HG03378 (cell line): ENCODE measurements at regions not wholly inside any gene's neighbourhood (a gene's known extent, or its start where the extent isn't known, plus 50 kb on each side); places are given as distances from the start of the nearest gene placed in this dataset.
A peak's percentile ranks its signal among the peaks of the same experiment; 100 is the strongest.
"Not testable (repeated sequence)": the region's sequence is repeated elsewhere in the genome, so short reads cannot be mapped to it uniquely, and the experiment has no call there.

Source experiments
- ATAC-seq: cut with Tn5 transposase; IDR thresholded peaks from one replicate; pipeline ENCODE4 v1.9.1; 2021; ENCODE audit warnings: mild to moderate bottlenecking, moderate library complexity; ENCODE audit not compliant: unreplicated experiment

DNA sequence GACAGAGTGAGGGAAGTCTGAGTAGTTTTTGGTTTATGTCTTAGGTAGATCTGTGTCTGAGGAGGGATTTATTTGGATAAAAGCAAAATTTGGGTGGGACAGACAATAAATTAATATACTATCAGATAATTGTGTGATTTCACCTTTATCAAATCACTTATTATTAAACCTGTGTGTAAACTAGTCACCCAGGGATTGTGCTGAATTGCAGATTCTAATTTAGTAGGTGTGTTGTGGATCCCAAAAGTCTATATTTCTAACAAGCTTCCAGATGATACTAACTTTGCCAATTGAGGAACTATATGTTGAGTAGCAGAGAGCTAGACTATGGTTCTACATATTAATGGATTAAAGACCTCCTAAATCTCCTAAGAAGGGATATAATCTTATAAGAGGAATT, 978.5 kb upstream of the FBXO33 start:
- no peak for ATAC-seq

DNA sequence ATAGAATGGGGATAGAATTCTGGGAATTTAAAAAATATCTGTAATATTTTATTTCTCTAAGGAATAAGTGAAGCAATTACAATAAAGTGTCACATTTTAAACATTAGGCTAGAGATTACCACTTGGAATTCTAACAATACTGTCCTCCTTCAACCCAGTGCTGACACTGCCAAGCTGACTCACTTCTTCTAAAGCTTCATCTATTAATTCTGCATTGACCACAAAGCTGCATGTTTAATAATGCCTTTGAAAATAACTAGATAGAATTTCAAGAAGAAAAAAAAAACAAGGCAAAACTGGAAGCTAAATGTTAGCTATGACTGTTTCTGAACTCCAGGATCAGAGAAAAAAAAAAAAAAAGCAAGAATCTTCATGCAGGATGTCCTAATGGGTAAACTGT, 970.7 kb upstream of the FBXO33 start:
- ATAC-seq, result no peak

DNA sequence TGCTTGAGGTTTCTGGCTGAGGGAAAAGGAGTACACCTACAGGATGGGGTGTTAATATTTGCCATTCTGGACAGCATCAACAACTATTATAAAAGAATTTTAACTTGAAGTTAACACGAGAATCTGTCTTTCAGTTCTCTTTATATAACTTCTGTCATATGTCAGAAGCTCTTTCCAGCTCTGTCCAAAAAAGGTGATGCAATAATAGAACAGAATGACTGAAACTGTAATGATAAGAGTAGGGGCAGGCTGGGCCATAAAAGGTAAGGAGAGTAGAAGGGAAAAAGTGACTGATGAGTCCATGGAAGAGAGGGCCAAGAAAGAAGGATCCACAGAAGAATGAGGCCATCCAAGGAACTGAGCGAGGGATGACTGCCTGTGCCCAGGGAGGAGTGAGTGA, 966.7 kb upstream of the FBXO33 start:
- ATAC-seq, result no peak

DNA sequence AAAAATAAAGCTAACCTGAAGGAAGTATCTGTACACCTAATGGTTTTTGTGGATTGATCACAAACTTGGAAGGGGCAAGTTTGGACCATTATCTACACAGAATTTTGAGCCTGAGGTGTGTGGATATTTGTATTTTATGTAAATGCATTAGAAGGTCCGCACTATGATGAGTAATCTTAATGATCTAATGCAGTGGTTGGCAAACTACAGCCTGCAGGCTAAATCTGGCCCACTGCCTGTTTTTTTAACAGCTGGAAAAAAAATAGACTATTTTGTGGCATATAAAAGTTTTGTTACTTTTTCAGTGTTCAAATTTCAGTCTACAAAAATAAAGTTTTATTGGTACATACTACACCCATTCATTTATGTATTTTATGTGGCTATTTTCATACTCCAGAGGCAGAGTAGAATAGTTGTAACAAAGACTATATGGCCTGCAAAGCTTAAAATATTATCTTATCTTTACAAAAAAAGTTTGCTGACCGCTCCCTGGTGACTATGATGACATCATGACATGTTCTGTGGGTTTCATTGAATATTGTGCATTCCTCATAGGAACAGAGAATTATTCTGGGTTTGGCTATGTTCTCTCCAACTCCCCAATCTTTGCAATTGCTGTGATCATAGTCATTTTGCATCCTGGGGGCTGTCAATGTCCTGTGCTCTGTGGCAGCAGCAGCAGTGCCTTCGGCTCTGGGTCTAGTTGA, 962.6 kb upstream of the FBXO33 start:
- no peak for ATAC-seq

DNA sequence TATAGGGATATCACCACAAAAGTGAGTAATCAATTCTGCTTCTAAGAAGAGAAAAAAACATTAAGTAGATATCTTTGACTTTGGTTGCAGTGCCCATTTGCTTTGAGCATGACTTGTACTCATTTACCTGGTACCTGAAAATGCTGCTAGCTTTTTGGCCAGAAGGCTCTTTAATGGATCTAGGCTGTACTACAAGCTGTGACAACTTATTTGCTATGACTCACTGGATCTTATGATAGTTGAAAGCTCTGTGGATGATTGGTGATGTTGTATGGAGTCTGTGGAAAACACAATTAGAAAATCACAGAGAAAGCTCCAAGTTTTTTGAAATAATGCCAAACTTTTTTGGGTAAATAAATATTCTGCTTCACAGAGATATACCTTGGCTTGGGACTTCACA, 960.9 kb upstream of the FBXO33 start:
- ATAC-seq, result no peak

DNA sequence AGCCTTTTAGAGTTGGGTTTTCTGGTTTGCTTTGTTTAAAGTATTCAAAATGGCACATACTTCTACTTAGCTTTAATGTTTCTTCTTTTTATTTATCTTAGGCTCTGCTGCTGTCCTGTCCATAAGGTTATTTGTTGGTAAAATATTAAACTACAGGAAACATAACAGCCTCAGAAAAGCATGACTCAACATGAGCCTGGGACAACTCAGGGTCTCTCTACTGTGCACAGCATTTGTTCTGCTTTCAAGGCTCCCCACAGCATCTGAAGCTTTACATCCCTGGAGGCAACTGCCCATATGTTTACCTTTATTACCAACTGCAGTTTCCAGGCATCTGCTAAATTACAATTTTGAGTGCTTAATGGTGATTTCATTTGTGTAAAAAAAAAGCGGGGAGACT, 954.2 kb upstream of the FBXO33 start:
- ATAC-seq, result peak; percentile 68

DNA sequence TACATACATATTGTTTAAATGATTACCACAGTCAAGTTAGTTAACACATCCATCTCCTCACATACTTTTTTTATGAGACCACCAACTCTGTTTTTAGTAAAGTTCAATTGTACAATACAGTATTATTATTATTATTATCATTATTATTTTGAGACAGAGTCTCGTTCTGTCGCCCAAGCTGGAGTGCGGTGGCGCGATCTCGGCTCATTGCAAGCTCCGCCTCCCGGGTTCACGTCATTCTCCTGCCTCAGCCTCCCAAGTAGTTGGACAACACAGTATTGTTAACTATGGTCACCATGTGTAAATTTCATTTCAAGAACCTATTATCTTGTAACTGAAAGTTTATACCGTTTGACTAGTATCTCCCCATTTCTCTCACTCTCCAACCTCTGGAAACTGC, 942.0 kb upstream of the FBXO33 start:
- no peak for ATAC-seq

DNA sequence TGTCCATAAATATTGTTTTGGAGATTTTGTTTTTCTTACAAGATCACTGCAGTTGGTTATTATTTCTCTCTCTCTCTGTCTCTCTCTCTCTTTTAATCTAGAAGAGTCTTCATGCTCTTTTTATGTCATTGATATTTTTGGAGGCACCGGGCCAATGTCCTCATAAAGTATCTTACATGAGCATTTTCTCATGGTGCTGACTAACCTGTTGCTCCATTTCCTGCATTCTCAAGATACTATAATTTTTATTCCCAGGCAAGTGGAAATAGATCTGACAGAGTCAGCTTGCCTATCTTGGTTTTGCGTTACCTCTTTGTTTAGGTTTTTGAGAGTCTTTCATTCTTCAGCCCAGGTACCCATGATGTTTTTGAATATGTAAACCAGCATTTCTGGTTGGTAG, 938.8 kb upstream of the FBXO33 start:
- ATAC-seq, result no peak

DNA sequence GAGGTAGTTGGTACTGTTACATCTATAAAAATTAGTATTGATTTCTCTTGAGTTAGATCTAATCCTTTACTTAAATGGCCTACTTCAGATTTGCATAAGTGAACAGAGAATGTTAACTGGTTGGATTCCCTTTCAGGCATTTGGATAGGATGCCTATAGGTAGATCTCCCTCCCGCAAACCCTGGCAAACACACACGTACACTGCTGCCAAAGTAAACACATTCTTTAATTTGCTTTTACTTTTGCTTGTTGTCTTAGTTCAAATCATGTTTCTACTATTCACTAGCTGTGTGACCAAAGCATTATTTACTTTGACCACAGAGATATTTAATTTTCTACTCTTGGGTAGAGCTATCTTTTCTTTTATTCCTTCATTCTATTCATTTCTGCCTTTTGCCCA, 936.1 kb upstream of the FBXO33 start:
- no peak for ATAC-seq

DNA sequence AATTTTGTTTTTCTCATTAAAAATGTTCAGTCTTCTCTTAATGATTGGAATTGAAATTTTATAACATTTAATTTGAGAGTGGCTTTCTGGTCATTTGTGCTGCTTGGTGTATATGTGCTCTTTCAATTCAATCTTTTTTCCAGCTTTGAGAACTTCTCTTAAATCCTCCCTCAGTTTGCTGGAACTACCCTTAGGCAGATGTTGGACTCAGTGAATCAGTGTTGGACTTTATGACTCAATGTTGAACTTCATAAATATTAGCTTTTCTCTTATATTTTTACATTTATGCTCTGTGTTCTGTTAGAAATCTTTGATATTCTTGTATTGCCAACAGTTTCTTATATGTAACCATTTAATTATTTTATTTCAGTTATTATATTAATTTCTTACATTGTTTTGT, 935.5 kb upstream of the FBXO33 start:
- ATAC-seq, result no peak

DNA sequence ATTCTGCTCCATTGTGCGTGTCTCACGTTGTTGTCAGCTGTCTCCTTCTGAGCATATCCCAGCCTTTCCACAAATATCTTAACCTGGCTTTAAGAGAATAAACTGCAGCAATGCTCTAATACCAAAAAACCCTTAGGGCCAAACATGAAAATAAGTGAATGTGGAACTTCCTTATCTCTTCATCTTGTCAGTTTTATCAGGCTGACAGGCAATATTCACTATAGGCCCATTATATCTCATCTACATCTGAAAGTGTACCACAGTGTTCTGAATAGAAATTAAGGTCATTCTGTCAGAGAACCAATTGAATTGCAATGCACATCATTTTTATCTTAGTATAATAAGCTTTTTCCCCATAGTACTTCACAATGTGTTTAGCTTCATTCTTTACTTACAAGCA, 933.1 kb upstream of the FBXO33 start:
- ATAC-seq, result no peak

DNA sequence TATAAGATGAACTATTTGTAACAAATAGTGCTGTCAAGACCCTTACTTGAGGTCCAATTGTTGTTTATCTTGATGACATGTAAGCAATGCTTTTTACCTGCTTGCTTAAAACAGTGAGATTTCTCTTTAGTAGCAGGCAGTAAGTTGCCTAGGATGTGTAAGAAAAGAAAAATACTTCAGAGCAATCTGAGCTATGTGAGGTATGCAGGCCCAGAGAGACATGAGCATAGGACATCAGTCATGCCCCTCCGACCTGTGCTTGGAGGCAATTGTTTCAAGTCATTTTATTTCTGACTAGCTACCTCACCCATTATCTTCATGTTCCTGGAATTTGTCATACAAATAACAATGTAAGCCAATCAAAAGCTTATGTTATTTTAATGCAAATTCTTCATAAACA, 930.6 kb upstream of the FBXO33 start:
- ATAC-seq, result no peak

DNA sequence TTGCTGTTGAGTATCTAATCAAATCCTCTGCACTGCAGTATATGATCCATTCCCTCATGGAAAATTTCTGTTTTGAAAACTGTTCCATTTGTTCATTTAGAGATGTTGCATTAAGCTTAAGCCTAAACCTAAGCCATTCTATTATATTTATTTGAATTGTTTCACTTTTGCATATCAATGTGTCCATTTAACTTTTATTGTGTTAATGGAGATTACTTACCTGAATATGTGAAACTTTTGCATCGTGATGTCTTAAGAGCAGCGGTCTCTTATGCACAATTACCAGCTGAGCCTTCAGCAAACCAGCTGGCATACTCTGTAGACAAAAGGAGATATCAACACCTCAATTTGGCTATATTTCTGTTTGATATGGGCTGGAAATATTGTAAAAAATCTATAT, 922.5 kb upstream of the FBXO33 start:
- ATAC-seq, result no peak

DNA sequence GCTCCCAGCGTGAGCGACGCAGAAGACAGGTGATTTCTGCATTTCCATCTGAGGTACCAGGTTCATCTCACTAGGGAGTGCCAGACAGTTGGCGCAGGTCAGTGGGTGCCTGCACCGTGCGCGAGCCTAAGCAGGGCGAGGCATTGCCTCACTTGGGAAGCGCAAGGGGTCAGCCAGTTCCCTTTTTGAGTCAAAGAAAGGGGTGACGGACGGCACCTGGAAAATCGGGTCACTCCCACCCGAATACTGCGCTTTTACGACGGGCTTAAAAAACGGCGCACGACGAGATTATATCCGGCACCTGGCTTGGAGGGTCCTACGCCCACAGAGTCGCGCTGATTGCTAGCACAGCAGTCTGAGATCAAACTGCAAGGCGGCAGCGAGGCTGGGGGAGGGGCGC, 915.9 kb upstream of the FBXO33 start:
- not testable (repeated sequence) for ATAC-seq

DNA sequence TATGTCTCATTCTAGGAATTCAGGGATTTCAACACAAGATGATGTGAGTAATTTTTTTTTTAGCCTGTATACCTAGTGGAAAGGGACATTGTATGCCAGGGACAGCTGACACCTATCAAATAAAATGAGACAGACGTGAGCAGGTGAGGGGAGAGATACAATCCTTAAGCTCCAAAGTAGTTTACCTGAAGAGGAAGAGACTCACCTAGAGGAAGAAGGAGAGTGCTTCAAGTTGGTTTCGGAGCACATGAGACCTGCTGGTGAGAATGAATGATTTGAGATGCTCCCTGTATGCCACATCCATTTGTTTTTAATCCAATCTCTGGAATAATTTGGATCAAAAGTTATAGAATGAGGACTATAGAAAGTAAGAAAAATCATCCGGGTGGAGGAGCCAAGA, 915.4 kb upstream of the FBXO33 start:
- ATAC-seq, result no peak

DNA sequence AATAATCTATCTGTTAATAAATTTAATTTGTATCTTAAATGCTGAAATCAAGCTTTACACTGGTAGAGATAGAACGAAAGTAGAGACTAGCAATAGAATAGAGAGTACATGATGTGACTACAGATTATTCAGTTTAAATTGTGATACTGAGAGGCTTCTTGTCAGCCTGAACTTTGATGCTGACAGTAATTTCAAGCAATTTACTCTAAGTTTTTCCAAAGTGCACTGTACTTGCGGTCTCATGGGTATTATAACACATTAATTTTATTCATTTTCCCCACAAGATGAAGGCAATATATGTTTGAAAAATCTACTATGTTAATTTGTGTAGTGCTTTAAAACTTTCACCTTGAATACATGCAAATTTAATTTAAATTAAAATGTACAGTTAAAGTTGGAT, 914.0 kb upstream of the FBXO33 start:
- no peak for ATAC-seq

DNA sequence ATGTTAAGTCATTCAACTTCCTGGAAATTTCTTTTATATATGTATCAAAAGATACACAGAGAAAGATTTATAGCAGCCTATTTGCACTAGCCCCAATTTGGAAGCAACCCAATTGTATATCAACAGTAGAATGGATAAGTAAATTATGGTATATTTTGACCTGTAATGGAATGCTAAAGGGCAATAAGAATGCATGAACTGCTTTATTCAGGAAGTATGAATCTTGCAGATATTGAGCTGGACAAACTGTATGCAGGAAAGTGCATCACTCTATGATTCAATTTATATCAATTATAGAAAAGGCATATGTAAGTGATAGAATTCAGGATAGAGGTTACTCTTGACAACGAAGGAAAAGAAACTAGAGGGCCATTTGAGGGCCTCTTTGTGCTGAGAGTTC, 913.1 kb upstream of the FBXO33 start:
- ATAC-seq, result no peak

DNA sequence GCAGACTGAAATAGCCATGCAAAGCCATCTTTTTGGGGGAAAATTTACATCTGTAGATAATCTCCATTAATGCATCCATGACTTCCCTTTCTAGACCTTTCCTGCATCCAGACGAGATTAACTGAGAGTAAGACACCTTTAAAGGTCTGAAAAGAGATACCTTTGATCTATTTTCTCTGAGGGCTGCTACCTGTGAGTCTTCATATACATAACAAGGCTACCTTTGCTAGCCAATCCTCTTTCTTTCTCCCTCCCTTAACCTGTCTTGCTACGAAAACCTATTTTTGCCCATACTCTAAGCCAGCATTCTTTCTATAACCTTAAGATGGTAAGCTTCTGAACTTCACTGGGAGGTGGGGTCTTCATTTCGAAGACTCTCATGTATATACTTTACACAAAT, 908.5 kb upstream of the FBXO33 start:
- no peak for ATAC-seq

DNA sequence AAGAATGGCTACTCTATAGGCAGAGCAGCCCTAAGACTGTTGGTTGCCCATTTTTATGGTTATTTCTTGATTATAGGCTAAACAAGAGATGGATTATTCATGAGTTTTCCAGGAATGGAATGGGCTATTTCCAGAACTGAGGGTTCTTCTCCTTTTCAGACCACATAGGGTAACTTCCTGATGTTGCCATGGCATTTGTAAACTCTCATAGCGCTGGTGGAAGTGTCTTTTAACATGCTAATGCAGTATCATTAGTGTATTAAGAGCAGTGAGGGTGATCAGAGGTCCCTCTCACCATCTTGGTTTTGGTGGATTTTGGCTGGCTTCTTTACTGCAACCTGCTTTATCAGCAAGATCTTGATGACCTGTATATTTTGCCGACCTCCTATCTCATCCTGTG, 904.6 kb upstream of the FBXO33 start:
- ATAC-seq, result no peak

DNA sequence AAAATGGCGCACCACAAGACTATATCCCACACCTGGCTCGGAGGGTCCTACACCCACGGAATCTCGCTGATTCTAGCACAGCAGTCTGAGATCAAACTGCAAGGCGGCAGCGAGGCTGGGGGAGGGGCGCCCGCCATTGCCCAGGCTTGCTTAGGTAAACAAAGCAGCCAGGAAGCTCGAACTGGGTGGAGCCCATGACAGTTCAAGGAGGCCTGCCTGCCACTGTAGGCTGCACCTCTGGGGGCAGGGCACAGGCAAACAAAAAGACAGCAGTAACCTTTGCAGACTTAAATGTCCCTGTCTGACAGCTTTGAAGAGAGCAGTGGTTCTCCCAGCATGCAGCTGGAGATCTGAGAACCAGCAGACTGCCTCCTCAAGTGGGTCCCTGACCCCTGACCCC, 894.3 kb upstream of the FBXO33 start:
- ATAC-seq, result not testable (repeated sequence)

DNA sequence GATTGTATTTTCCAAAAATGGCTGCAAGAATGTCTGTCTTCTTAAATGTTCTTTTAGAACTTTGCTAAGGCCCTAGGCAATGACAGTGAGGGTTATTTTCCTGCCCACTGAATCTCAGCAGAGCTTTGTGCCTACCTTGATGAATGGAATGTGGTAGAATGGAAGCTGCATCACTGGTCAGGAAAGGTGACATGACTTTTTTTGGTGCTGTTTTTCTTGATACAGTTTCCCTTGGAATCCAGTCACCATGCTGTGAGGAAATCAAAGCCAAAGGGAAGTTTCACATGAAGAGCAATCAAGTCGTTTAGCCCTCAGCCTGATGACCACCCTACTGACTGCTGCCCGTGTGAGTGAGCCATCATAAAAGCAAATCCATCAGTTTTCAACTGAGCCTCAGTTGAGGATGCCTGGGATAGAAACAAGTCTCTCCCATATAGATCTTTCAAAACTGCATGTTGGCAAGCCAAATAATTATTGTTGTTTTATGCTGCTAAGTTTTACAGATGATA, 886.0 kb upstream of the FBXO33 start:
- ATAC-seq, result no peak

DNA sequence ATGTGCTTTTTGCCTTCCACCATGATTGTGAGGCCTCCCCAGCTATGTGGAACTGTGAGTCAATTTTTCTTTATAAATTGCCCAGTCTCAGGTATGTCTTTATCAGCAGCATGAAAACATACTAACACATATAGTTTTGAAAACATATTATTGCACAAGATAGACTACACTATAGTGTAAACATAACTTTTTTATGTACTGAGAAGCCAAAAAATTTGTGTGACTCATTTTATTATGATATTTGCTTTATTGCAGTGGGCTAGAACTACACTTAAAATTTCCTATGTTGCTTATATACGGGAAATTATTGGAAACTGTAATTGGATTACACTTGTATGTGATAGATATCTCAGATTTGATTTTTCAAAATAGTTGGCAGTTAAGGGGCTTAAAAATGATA, 885.5 kb upstream of the FBXO33 start:
- no peak for ATAC-seq

DNA sequence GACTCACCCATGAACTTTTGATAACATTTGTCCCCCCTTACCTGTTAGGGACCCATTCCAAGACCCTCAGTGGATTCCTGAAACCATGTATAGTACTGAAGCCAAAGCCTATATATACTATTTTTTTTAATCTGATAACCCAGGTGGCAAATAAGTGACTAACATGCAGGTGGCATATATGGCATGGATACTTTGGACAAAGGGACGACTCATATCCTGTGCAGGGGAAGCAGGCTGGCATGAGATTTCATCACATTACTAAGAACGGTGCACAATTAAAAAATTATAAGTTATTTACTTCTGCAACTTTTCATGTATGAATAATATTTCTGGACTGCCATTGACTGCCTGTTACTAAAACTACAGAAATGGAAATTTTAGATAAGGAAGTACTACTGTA, 880.1 kb upstream of the FBXO33 start:
- no peak for ATAC-seq
